HEK293T (cell line): ENCODE measurements at regions not wholly inside any gene's neighbourhood (a gene's known extent, or its start where the extent isn't known, plus 50 kb on each side); places are given as distances from the start of the nearest gene placed in this dataset.

Source experiments
- BHLHE40 ChIP-seq: fragments of 450-650 bp; IDR thresholded peaks from 2 replicates; pipeline ENCODE4 v1.6.1; 2016; ENCODE audit warnings: mild to moderate bottlenecking, moderate library complexity, borderline replicate concordance
- FOXK2 ChIP-seq: fragments of 450-650 bp; IDR thresholded peaks from 2 replicates; pipeline ENCODE4 v1.6.1; 2016; ENCODE audit warnings: mild to moderate bottlenecking
- FOXM1 ChIP-seq: fragments of 450-650 bp; IDR thresholded peaks from 2 replicates; pipeline ENCODE4 v1.6.1; 2017; ENCODE audit warnings: mild to moderate bottlenecking, borderline replicate concordance
- L3MBTL2 ChIP-seq: fragments of 450-650 bp; conservative IDR thresholded peaks from 2 replicates; pipeline ENCODE4 v1.6.1; 2016; ENCODE audit warnings: mild to moderate bottlenecking
- LEF1 ChIP-seq: fragments of 450-650 bp; IDR thresholded peaks from 2 replicates; pipeline ENCODE4 v1.6.1; 2017; ENCODE audit warnings: mild to moderate bottlenecking, borderline replicate concordance
- NFRKB ChIP-seq: fragments of 450-650 bp; IDR thresholded peaks from 2 replicates; pipeline ENCODE4 v1.6.1; 2016; ENCODE audit warnings: mild to moderate bottlenecking, moderate library complexity
- SP1 ChIP-seq: fragments of 450-650 bp; IDR thresholded peaks from 2 replicates; pipeline ENCODE4 v1.6.1; 2017
- SUZ12 ChIP-seq: fragments of 450-650 bp; IDR thresholded peaks from 2 replicates; pipeline ENCODE4 v1.6.1; 2016; ENCODE audit warnings: mild to moderate bottlenecking
- TARDBP ChIP-seq: fragments of 450-650 bp; IDR thresholded peaks from 2 replicates; pipeline ENCODE4 v1.6.1; 2016

- TF ChIP-seq FOXM1 (no peak), NFRKB (no peak), SUZ12 (no peak), FOXK2 (no peak), TARDBP (no peak), BHLHE40 (no peak), L3MBTL2 (no peak), LEF1 (no peak), SP1 (no peak)
These were observed 68.0 kb downstream of the MRPL46 start for GRCh38 chr15:88399021-88399685.
